HPDE6-E6E7 (cell line): ENCODE measurements at regions not wholly inside any gene's neighbourhood (a gene's known extent, or its start where the extent isn't known, plus 50 kb on each side); places are given as distances from the start of the nearest gene placed in this dataset.
"Not testable (repeated sequence)": the region's sequence is repeated elsewhere in the genome, so short reads cannot be mapped to it uniquely, and the experiment has no call there.

Experiments
- DNase-seq: peaks from one replicate; pipeline ENCODE4 v3.0.0; 2011; ENCODE audit warnings: missing footprints; ENCODE audit errors: extremely low spot score

- DNase-seq = no peak
Measured at GRCh38 chr18:68233018-68233417, 481.9 kb downstream of the TMX3 start.

GRCh38 chr18:68229351-68229750 lies 485.6 kb downstream of the TMX3 start:
- no peak for DNase-seq

- no peak for DNase-seq
Measured at GRCh38 chr18:68221111-68221724, 493.7 kb downstream of the TMX3 start.

GRCh38 chr18:68220458-68220857 lies 494.4 kb downstream of the TMX3 start:
- no peak for DNase-seq

- DNase-seq = no peak
Measured at GRCh38 chr18:68219872-68220271, 495.0 kb downstream of the TMX3 start.

GRCh38 chr18:68219274-68219673 lies 495.6 kb downstream of the TMX3 start:
- DNase-seq = no peak

GRCh38 chr18:68215931-68216330 lies 499.0 kb downstream of the TMX3 start:
- DNase-seq = no peak

- no peak for DNase-seq
Measured at GRCh38 chr18:68186039-68186438, 528.9 kb downstream of the TMX3 start.

GRCh38 chr18:68181956-68182355 lies 533.0 kb downstream of the TMX3 start:
- DNase-seq = no peak

- DNase-seq = no peak
Measured at GRCh38 chr18:68179811-68180210, 535.1 kb downstream of the TMX3 start.

- no peak for DNase-seq
Measured at GRCh38 chr18:68178921-68179320, 536.0 kb downstream of the TMX3 start.

GRCh38 chr18:68177807-68178702 lies 536.9 kb downstream of the TMX3 start:
- DNase-seq = peak; percentile 11

GRCh38 chr18:68176901-68177300 lies 538.0 kb downstream of the TMX3 start:
- DNase-seq = no peak

- no peak for DNase-seq
Measured at GRCh38 chr18:68172842-68173549, 541.9 kb downstream of the TMX3 start.

- DNase-seq = no peak
Measured at GRCh38 chr18:68164909-68165308, 550.0 kb downstream of the TMX3 start.

- DNase-seq = not testable (repeated sequence)
Measured at GRCh38 chr18:68153821-68154220, 561.1 kb downstream of the TMX3 start.

- DNase-seq = no peak
Measured at GRCh38 chr18:68152770-68153169, 562.1 kb downstream of the TMX3 start.

- DNase-seq = no peak
Measured at GRCh38 chr18:68150961-68151360, 563.9 kb downstream of the TMX3 start.

- DNase-seq = no peak
Measured at GRCh38 chr18:68148863-68149262, 566.0 kb downstream of the TMX3 start.

- DNase-seq = no peak
Measured at GRCh38 chr18:68147728-68148127, 567.2 kb downstream of the TMX3 start.

GRCh38 chr18:68121826-68122225 lies 593.1 kb downstream of the TMX3 start:
- no peak for DNase-seq

- DNase-seq = no peak
Measured at GRCh38 chr18:68121308-68121707, 593.6 kb downstream of the TMX3 start.

GRCh38 chr18:68114989-68115388 lies 598.5 kb upstream of the DSEL start:
- no peak for DNase-seq
